ENCODE measurements at regions not wholly inside any gene's neighbourhood (a gene's known extent, or its start where the extent isn't known, plus 50 kb on each side); places are given as distances from the start of the nearest gene placed in this dataset.

- Histone ChIP-seq H3K9me3 (replicated peaks; ENCODE audit: control insufficient read depth, insufficient read depth, low read depth, low read length) (no peaks in the 10 kb centered on the region), H3K9me1 (ENCODE audit: control insufficient read depth, insufficient read depth, low read length) (no peaks in the 10 kb centered on the region), H3K79me2 (ENCODE audit: control insufficient read depth, insufficient read depth, low read length) (no peaks in the 10 kb centered on the region), H3K4me1 (replicated peaks in 1 of 2; ENCODE audit: control insufficient read depth in 2 of 2, insufficient read depth in 2 of 2, low read length in 2 of 2) (no peaks in the 10 kb centered on the region), H3K4me2 (ENCODE audit: insufficient read depth, low read length) (no peak overlapping the region), H3K4me3 (no peak overlapping the region), H3K27me3 (ENCODE audit: control insufficient read depth in 2 of 2, insufficient read depth in 2 of 2, low read length in 2 of 2) (no peaks in the 10 kb centered on the region), H2AFZ (ENCODE audit: low read depth, low read length) (no peak overlapping the region), H3K9ac (ENCODE audit: insufficient read depth in 1 of 2, low read depth in 2 of 2, low read length in 2 of 2) (no peak overlapping the region), H3K27ac (ENCODE audit: extremely low read depth, low read depth, low read length) (no peak overlapping the region), H3K36me3 (ENCODE audit: control insufficient read depth, insufficient read depth, low read length) (no peaks in the 10 kb centered on the region), H4K20me1 (replicated peaks; ENCODE audit: control insufficient read depth, insufficient read depth, low read length) (no peaks in the 10 kb centered on the region)
- WGBS (ENCODE audit: insufficient coverage, low coverage, missing lambda C conversion rate) = 4% methylated on average over 4 of the region's 4 CpGs
- FAIRE-seq (no peak), DNase-seq (ENCODE audit: extremely low read depth in 1 of 4, low spot score in 3 of 4) (no peak), ATAC-seq (no peak)
- in situ Hi-C loops (cut with MboI) (no loop called here), intact Hi-C loops (cut with micrococcal nuclease) (no loop called here)
- CTCF ChIA-PET (ENCODE audit: low intra/inter-chr PET ratio) = no interaction called here
- POLR2A ChIA-PET = interaction anchor here (0.5 kb wide), 1 partner anchor 131 kb away, joined by 4 read pairs; no protein-coding TSS in a partner anchor
- BruUV-seq (replicated peaks) = no TSS peak
- TF ChIP-seq POU5F1 (IDR thresholded peaks at IDR 0.05; ENCODE audit: borderline replicate concordance, low read depth, low read length, partially characterized antibody) (no peak), SAP30 (IDR thresholded peaks at IDR 0.05; ENCODE audit: borderline replicate concordance, insufficient read depth, low read depth, low read length, poor library complexity, severe bottlenecking) (no peak), EGR1 (conservative IDR thresholded peaks at IDR 0.05) (no peak), FOXJ2 (tag; IDR thresholded peaks at IDR 0.05) (no peak), SMAD1 (IDR thresholded peaks at IDR 0.05; ENCODE audit: low read depth, low read length, partially characterized antibody) (no peak), HSF4 (CRISPR knock-in tag; IDR thresholded peaks at IDR 0.05; ENCODE audit: borderline replicate concordance) (no peak), ETV1 (tag; conservative IDR thresholded peaks at IDR 0.05; ENCODE audit: low read depth) (no peak), HMGN3 (IDR thresholded peaks at IDR 0.05; ENCODE audit: borderline replicate concordance, extremely low read depth, insufficient read length, low read depth, low read length) (no peak), ZFP1 (CRISPR knock-in tag; IDR thresholded peaks at IDR 0.05) (no peak), ZBTB1 (CRISPR knock-in tag; IDR thresholded peaks at IDR 0.05; ENCODE audit: borderline replicate concordance, low read depth) (no peak), ZBED1 (IDR thresholded peaks at IDR 0.05) (no peak), BRF2 (IDR thresholded peaks at IDR 0.05; ENCODE audit: borderline replicate concordance, insufficient read depth, insufficient read length) (no peak)
These were observed 72.3 kb upstream of the SESTD1 start for GRCh38 chr2:179336782-179337534.

Measured in K562 (cell line).